Adrenal gland (tissue), 5 donors: ENCODE measurements at regions not wholly inside any gene's neighbourhood (a gene's known extent, or its start where the extent isn't known, plus 50 kb on each side); places are given as distances from the start of the nearest gene placed in this dataset.

Source experiments
- CTCF ChIP-seq, 6 experiments: fragments of 450-650 bp in 4 of 6; fragments of 200-600 bp in 2 of 6; sonication (generic) in 1 of 6; IDR thresholded peaks; 1 replicate in 5 of 6; 2 replicates in 1 of 6; pipeline versions ENCODE4 v1.5.1 to v1.8.0; 2016 to 2021; ENCODE audit warnings: antibody characterized with exemption in 6 of 6, mild to moderate bottlenecking in 2 of 6, moderate library complexity in 1 of 6
- POLR2A ChIP-seq, 2 donors: fragments of 450-650 bp; IDR thresholded peaks; one replicate each; pipeline ENCODE4 v1.6.1; 2017; ENCODE audit warnings: antibody characterized with exemption in 2 of 2, mild to moderate bottlenecking in 2 of 2, moderate library complexity in 1 of 2
- donor health status: DM: no; HTN: no; CAD: no.

GRCh38 chr18:49693717-49694005 is 119.7 kb downstream of the ACAA2 start:
- no peak for TF ChIP-seq CTCF (IDR thresholded peaks at IDR 0.05)
- TF ChIP-seq POLR2A (IDR thresholded peaks at IDR 0.05) = no peak
